ENCODE measurements at regions not wholly inside any gene's neighbourhood (a gene's known extent, or its start where the extent isn't known, plus 50 kb on each side); places are given as distances from the start of the nearest gene placed in this dataset.

DNA sequence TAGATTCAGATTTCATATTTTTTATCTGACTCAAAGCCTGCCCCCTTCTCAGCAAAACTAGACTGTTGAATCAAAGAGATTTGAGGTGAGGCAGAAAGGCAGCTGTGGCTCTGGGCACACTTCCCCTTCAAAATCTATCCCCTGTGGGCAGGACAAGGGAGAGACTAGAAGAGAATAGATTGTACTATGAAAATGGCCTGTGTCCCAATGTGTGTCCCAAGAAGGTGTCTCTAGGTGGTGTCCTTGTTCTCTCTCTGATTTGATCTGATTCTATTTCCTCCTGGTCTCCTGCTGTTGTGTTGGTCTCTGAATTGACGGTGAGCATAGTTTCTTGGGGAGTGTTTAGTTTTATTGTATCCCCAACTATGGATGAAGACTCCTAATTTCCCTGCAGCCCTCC is 565.8 kb upstream of the ATP2B1 start:
- H3K9me3 Mint-ChIP-seq: no peaks in the 10 kb centered on the region
- no peaks in the 10 kb centered on the region for H3K27me3 Mint-ChIP-seq
- no peaks in the 10 kb centered on the region for H3K36me3 Mint-ChIP-seq (ENCODE audit: insufficient read depth)
- no peak overlapping the region for H3K4me3 Mint-ChIP-seq
- ATAC-seq (replicated peaks; ENCODE audit: extremely low read depth, poor library complexity, severe bottlenecking) (no peak), DNase-seq (ENCODE audit: low spot score in 2 of 2) (no peak)
- H3K27ac Mint-ChIP-seq (ENCODE audit: low read depth): no peak overlapping the region
- H3K4me1 Mint-ChIP-seq: no peaks in the 10 kb centered on the region

- Mint-ChIP-seq H3K36me3 (ENCODE audit: insufficient read depth) (no peaks in the 10 kb centered on the region), H3K27me3 (peaks cover 15% of the 10 kb centered on the region), H3K4me3 (no peak overlapping the region), H3K4me1 (no peaks in the 10 kb centered on the region), H3K27ac (ENCODE audit: low read depth) (no peak overlapping the region), H3K9me3 (no peaks in the 10 kb centered on the region)
- ATAC-seq (replicated peaks; ENCODE audit: extremely low read depth, poor library complexity, severe bottlenecking) (no peak), DNase-seq (ENCODE audit: low spot score in 2 of 2) (no peak)
These were observed 559.9 kb upstream of the ATP2B1 start for GRCh38 chr12:90268574-90268973.

- Mint-ChIP-seq H3K27ac (ENCODE audit: low read depth) (no peak overlapping the region), H3K27me3 (peaks cover 35% of the 10 kb centered on the region), H3K9me3 (no peaks in the 10 kb centered on the region), H3K36me3 (ENCODE audit: insufficient read depth) (no peaks in the 10 kb centered on the region), H3K4me1 (no peaks in the 10 kb centered on the region), H3K4me3 (no peak overlapping the region)
- ATAC-seq (replicated peaks; ENCODE audit: extremely low read depth, poor library complexity, severe bottlenecking) (no peak), DNase-seq (ENCODE audit: low spot score in 2 of 2) (no peak)
These were observed 553.6 kb upstream of the ATP2B1 start for GRCh38 chr12:90262251-90262650.

DNA sequence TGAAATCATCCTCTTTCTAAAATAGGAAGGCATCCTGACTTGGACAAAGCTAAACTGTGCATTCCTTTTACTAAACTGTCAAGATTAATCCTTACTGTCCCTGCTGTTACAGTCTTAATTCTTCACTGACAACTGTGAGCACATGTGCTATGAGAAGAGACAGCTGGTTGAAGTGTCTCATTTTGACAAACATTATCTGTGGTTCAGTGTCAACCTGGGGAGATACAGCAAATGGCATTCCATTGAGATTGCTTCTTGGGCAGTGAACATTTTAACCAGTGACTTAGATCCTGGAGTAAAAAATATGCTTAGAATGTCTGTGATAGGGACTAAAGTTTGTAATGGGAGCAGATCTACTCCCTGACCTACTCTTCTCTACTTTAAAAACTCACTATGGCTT is 552.6 kb upstream of the ATP2B1 start:
- Mint-ChIP-seq H3K4me3 (no peak overlapping the region), H3K27ac (ENCODE audit: low read depth) (no peak overlapping the region), H3K9me3 (no peaks in the 10 kb centered on the region), H3K36me3 (ENCODE audit: insufficient read depth) (no peaks in the 10 kb centered on the region), H3K4me1 (no peaks in the 10 kb centered on the region), H3K27me3 (peaks cover 35% of the 10 kb centered on the region)
- ATAC-seq (replicated peaks; ENCODE audit: extremely low read depth, poor library complexity, severe bottlenecking) (no peak), DNase-seq (ENCODE audit: low spot score in 2 of 2) (no peak)

- no peak for ATAC-seq (replicated peaks; ENCODE audit: extremely low read depth, poor library complexity, severe bottlenecking)
- H3K9me3 Mint-ChIP-seq: no peaks in the 10 kb centered on the region
- no peak overlapping the region for H3K27ac Mint-ChIP-seq (ENCODE audit: low read depth)
- H3K36me3 Mint-ChIP-seq (ENCODE audit: insufficient read depth): no peaks in the 10 kb centered on the region
- no peaks in the 10 kb centered on the region for H3K4me1 Mint-ChIP-seq
- no peak overlapping the region for H3K4me3 Mint-ChIP-seq
- no peak for DNase-seq (ENCODE audit: low spot score in 2 of 2)
- H3K27me3 Mint-ChIP-seq: peaks cover 25% of the 10 kb centered on the region
These were observed 551.5 kb upstream of the ATP2B1 start for GRCh38 chr12:90260136-90260535.

DNA sequence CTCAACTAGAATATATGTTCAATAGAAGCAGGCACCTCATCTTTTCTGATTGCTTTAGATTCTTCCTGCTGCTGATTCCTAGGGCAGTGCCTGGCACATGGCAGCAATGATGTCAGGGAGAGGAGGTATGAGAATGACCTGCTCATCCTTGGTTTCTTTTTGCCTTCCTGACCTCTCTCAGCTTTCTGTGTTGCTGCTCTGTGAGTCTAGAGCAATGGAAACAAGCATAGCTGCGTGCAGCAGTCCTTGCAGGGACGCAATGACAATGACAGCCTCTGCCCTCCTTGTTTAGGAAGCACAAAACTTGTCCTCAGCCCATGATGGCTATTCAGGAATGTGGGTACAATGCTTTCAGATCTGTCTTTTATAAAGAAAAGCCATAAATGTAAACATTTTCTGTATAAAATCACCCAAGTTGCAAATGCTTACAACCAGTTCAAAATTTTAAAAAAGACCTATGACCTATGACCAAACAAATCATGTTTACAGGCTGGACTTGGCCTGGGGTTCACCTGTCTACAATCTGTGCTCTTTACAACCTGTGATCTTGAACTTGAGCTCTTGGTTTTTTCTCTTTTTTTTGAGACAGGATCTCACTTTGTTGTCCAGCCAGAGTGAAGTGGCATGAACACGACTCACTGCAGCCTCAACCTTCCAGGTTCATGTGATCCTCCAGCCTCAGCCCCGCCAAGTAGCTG is 549.4 kb upstream of the ATP2B1 start:
- DNase-seq (ENCODE audit: low spot score in 2 of 2) (no peak), ATAC-seq (replicated peaks; ENCODE audit: extremely low read depth, poor library complexity, severe bottlenecking) (no peak)
- H3K36me3 Mint-ChIP-seq (ENCODE audit: insufficient read depth): no peaks in the 10 kb centered on the region
- no peak overlapping the region for H3K27ac Mint-ChIP-seq (ENCODE audit: low read depth)
- H3K4me1 Mint-ChIP-seq: peaks cover 6% of the 10 kb centered on the region
- no peak overlapping the region for H3K4me3 Mint-ChIP-seq
- peaks cover 15% of the 10 kb centered on the region for H3K27me3 Mint-ChIP-seq
- H3K9me3 Mint-ChIP-seq: no peaks in the 10 kb centered on the region

- Mint-ChIP-seq H3K9me3 (no peaks in the 10 kb centered on the region), H3K4me1 (peaks cover 6% of the 10 kb centered on the region), H3K27me3 (no peaks in the 10 kb centered on the region), H3K27ac (ENCODE audit: low read depth) (no peak overlapping the region), H3K36me3 (ENCODE audit: insufficient read depth) (no peaks in the 10 kb centered on the region), H3K4me3 (no peak overlapping the region)
- ATAC-seq (replicated peaks; ENCODE audit: extremely low read depth, poor library complexity, severe bottlenecking): no peak
- no peak for DNase-seq (ENCODE audit: low spot score in 2 of 2)
These were observed 546.2 kb upstream of the ATP2B1 start for GRCh38 chr12:90254796-90255195.

DNA sequence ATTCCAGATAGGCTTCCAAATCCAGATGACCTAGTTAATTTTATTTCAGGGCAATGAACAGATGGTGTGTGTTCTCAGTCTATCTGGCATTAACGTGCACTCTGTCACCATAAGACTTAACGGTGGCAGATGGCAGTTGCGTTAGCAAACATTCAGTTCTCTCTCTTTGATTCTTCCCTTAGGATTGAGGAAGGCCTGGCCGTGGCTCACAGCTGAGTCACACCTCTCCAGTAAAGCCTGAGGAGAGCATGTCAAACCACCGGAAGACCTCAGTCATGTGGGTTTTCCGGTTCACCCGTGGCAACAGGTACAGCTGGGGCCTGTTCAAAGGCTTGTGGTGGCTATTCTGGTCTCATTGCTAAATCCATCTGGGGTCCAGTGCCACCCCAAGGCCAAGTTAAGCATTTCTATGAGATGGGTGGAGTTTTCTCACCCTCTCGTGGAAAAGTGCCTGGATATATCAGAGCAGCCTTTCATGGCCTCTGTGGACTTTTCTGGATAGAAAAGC is 545.1 kb upstream of the ATP2B1 start:
- Mint-ChIP-seq H3K36me3 (ENCODE audit: insufficient read depth) (no peaks in the 10 kb centered on the region), H3K27me3 (no peaks in the 10 kb centered on the region), H3K4me3 (no peak overlapping the region), H3K4me1 (peaks cover 6% of the 10 kb centered on the region), H3K9me3 (no peaks in the 10 kb centered on the region), H3K27ac (ENCODE audit: low read depth) (no peak overlapping the region)
- peak; percentile 13 for DNase-seq (ENCODE audit: low spot score in 2 of 2)
- peak; percentile 75 for ATAC-seq (replicated peaks; ENCODE audit: extremely low read depth, poor library complexity, severe bottlenecking)

DNA sequence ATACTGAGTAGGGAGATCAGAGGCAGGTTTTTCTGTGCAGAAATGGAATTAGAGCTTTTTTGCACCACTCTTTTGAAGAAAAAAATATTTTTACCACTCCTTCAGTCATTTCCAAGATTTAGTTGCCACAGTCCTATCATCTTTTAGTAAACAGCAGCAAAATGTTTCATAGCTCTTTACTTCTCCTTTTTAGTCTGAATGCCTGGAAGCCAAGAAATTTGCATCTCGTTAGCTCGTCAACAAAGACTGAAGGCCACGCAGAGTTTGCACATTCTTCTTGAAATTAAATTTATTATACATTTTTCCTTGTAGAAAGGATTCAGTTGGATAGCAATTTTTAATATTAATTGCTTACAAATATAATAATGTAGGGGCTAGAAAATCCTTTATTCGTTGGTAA is 544.5 kb upstream of the ATP2B1 start:
- no peaks in the 10 kb centered on the region for H3K36me3 Mint-ChIP-seq (ENCODE audit: insufficient read depth)
- ATAC-seq (replicated peaks; ENCODE audit: extremely low read depth, poor library complexity, severe bottlenecking): no peak
- no peak overlapping the region for H3K4me3 Mint-ChIP-seq

DNA sequence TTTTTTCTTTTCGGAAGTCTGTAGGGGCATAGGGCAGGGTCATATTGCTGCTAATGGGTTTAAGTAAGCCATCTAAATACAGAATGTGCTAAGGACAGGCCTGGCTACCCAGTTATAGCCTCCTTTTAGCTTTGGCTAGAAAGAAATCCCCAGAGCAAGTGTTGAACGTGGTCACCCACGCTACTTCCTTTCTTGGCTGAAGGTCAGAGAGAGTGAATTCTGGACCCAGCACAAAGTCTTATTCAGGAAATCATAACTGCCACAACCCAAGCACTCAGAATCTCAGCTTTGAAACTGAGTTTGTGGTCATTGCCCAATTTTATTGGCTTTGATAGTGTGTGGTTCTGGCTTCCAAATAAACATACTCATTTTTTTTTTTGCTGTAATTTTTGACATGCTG is 542.1 kb upstream of the ATP2B1 start:
- Mint-ChIP-seq H3K4me3 (no peak overlapping the region), H3K9me3 (no peaks in the 10 kb centered on the region), H3K27ac (ENCODE audit: low read depth) (no peak overlapping the region), H3K36me3 (ENCODE audit: insufficient read depth) (no peaks in the 10 kb centered on the region), H3K4me1 (peaks cover 6% of the 10 kb centered on the region), H3K27me3 (no peaks in the 10 kb centered on the region)
- ATAC-seq (replicated peaks; ENCODE audit: extremely low read depth, poor library complexity, severe bottlenecking): no peak
- DNase-seq (ENCODE audit: low spot score in 2 of 2): no peak

More for the DNA sequence above, 544.5 kb upstream of the ATP2B1 start:
- peaks cover 6% of the 10 kb centered on the region for H3K4me1 Mint-ChIP-seq
- no peak overlapping the region for H3K27ac Mint-ChIP-seq (ENCODE audit: low read depth)
- no peaks in the 10 kb centered on the region for H3K9me3 Mint-ChIP-seq
- H3K27me3 Mint-ChIP-seq: no peaks in the 10 kb centered on the region
- no peak for DNase-seq (ENCODE audit: low spot score in 2 of 2)

GRCh38 chr12:90250042-90250441 is 541.4 kb upstream of the ATP2B1 start:
- Mint-ChIP-seq H3K27me3 (no peaks in the 10 kb centered on the region), H3K27ac (ENCODE audit: low read depth) (no peak overlapping the region), H3K4me1 (peaks cover 6% of the 10 kb centered on the region), H3K9me3 (no peaks in the 10 kb centered on the region), H3K36me3 (ENCODE audit: insufficient read depth) (no peaks in the 10 kb centered on the region), H3K4me3 (no peak overlapping the region)
- ATAC-seq (replicated peaks; ENCODE audit: extremely low read depth, poor library complexity, severe bottlenecking) (no peak), DNase-seq (ENCODE audit: low spot score in 2 of 2) (no peak)

- no peak for ATAC-seq (replicated peaks; ENCODE audit: extremely low read depth, poor library complexity, severe bottlenecking)
- no peaks in the 10 kb centered on the region for H3K9me3 Mint-ChIP-seq
- no peak overlapping the region for H3K4me3 Mint-ChIP-seq
- H3K36me3 Mint-ChIP-seq (ENCODE audit: insufficient read depth): no peaks in the 10 kb centered on the region
- H3K27me3 Mint-ChIP-seq: no peaks in the 10 kb centered on the region
- no peaks in the 10 kb centered on the region for H3K4me1 Mint-ChIP-seq
- no peak overlapping the region for H3K27ac Mint-ChIP-seq (ENCODE audit: low read depth)
- no peak for DNase-seq (ENCODE audit: low spot score in 2 of 2)
These were observed 538.0 kb upstream of the ATP2B1 start for GRCh38 chr12:90246688-90247087.

DNA sequence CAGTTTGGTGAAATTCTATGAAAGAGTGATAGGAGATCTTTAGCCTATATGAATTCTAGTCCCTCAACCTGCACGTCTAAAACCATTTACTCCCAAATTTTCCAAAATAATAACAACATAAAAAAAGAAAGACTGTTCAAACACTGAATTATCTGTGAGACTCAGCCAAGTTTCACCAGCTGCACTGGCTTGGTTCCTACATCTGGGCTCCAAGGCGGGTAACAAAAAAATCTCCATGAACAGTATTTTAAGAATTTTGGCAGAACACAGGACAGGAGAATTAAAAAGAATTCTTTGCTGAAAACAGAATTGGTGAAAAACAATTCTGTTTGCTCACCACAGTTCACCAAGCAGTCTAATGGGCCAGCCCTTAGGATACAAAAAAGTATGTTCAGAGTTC is 536.8 kb upstream of the ATP2B1 start:
- Mint-ChIP-seq H3K4me1 (no peaks in the 10 kb centered on the region), H3K27me3 (no peaks in the 10 kb centered on the region), H3K27ac (ENCODE audit: low read depth) (no peak overlapping the region), H3K36me3 (ENCODE audit: insufficient read depth) (no peaks in the 10 kb centered on the region), H3K9me3 (no peaks in the 10 kb centered on the region), H3K4me3 (no peak overlapping the region)
- ATAC-seq (replicated peaks; ENCODE audit: extremely low read depth, poor library complexity, severe bottlenecking) (no peak), DNase-seq (ENCODE audit: low spot score in 2 of 2) (no peak)

Measured in central memory CD8-positive, alpha-beta T cell (primary cell).